Myocyte (in vitro differentiated cells): ENCODE measurements at regions not wholly inside any gene's neighbourhood (a gene's known extent, or its start where the extent isn't known, plus 50 kb on each side); places are given as distances from the start of the nearest gene placed in this dataset.
A peak's percentile ranks its signal among the peaks of the same experiment; 100 is the strongest.

Experiments
- DNase-seq: peaks from one replicate; pipeline ENCODE4 v3.0.0-alpha.2; 2012; ENCODE audit warnings: low read depth

GRCh38 chr3:99542767-99543518 lies 95.5 kb upstream of the COL8A1 start:
- no peak for DNase-seq

DNA sequence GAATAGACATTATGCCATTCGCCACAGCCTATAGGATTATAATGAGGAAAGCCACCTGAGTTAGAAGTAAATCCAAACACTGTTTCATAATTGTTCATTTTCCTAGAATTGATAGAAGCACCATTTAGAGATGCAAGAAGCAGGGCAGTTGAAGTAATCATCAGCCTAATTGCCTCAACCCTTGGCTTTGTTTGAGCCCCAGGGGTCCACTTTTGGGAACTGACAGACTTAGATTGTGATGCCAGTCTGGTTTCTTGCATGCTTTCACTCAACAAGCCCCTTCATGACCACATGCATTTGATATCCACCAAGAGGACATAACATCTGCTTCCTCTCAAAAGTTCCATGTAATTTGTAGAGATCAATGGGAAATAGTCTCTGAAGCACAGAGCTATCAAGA lies 97.2 kb upstream of the COL8A1 start:
- no peak for DNase-seq

- DNase-seq = peak; percentile 19
These were observed 101.0 kb upstream of the COL8A1 start for GRCh38 chr3:99537416-99537815.

GRCh38 chr3:99536555-99537314 lies 101.7 kb upstream of the COL8A1 start:
- DNase-seq = peak; percentile 26

GRCh38 chr3:99534951-99535704 lies 103.3 kb upstream of the COL8A1 start:
- DNase-seq = peak; percentile 17

GRCh38 chr3:99532246-99532645 lies 106.1 kb upstream of the COL8A1 start:
- peak; percentile 62 for DNase-seq

DNA sequence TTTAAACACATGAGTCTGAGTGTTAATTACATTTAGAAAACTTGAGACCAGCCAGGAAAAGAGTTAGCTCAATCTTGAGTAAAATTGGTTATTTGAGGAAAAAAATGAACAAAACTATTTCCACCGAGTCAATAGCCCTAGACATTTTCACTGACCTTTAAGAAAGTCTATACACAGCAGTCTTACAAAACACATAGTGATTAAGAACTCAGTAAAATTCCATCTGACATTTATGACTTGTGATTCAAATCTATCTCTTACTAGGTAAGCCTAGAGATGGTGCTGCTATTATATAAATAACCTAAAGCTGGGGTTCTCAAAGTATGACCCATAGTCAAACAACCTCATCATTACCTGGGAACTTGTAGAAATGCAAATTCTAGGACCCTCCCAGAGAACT lies 109.1 kb upstream of the COL8A1 start:
- no peak for DNase-seq

GRCh38 chr3:99526921-99527320 lies 111.5 kb upstream of the COL8A1 start:
- DNase-seq = no peak

DNA sequence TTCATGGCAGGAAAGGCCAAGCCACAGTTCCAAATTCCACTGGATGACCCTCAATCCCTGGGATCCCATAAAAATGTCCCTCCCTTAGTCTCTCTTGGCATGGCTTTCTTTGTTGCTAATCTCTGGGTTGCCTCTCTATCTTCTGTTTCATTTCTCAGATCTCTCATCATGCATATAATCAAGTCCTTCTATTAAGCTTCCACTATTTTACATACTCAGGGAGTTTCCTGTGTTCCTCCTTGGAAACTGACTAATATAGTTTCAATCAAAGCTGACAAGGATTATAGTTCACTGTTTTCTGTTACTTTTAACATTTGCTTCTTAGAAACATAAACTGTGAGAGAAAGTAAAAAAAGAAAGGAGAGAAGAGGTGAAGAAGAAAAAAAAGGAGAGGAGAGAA lies 113.8 kb upstream of the COL8A1 start:
- DNase-seq = no peak

GRCh38 chr3:99523431-99524127 lies 114.8 kb upstream of the COL8A1 start:
- DNase-seq = no peak

GRCh38 chr3:99522147-99522546 lies 116.2 kb upstream of the COL8A1 start:
- no peak for DNase-seq

- no peak for DNase-seq
These were observed 116.8 kb upstream of the COL8A1 start for GRCh38 chr3:99521551-99521950.

- no peak for DNase-seq
These were observed 117.9 kb upstream of the COL8A1 start for GRCh38 chr3:99520513-99520912.

- no peak for DNase-seq
These were observed 121.5 kb upstream of the COL8A1 start for GRCh38 chr3:99516936-99517335.

DNA sequence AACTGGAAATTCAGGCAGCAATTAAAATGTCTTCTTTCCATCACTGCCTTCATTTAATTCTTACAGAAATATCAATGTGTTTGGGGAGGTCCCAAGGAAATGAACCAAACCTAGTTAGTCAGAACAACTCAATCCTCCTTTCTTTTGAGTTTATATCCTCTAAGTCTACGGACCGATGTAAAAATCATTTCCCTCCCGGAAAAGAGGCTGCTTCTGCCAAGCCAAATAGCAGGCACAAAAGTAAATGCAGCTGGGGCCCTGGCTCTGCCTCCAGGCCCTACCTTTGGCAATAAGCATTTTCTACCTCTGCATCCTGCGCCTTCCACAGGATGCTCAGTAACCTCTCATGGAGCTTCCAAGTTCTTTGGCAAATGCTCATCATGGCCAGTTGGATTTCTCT lies 122.5 kb upstream of the COL8A1 start:
- no peak for DNase-seq

GRCh38 chr3:99509224-99509623 lies 129.2 kb upstream of the COL8A1 start:
- DNase-seq = peak; percentile 49

DNA sequence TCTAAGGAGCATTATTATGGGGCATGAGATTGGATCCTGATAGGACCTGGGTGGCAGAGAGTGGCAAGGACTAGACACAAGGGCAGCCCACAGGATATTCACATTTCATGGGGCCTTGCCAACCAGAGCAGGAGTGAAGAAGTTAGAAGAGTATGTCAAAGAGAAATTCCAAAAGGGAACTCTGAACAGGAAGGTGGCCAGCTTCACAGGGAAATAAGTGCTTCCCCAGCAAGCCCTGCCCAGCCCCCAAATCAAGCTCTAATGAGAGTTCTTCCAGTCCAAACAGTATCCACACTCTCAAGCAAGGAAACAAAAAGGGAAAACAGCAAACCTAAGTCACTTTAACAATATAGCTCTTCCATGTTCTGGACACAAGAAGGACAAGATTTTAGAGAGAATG lies 130.2 kb upstream of the COL8A1 start:
- DNase-seq = no peak

GRCh38 chr3:99505646-99506269 lies 132.6 kb upstream of the COL8A1 start:
- peak; percentile 83 for DNase-seq

GRCh38 chr3:99505200-99505599 lies 133.2 kb upstream of the COL8A1 start:
- peak; percentile 28 for DNase-seq

DNA sequence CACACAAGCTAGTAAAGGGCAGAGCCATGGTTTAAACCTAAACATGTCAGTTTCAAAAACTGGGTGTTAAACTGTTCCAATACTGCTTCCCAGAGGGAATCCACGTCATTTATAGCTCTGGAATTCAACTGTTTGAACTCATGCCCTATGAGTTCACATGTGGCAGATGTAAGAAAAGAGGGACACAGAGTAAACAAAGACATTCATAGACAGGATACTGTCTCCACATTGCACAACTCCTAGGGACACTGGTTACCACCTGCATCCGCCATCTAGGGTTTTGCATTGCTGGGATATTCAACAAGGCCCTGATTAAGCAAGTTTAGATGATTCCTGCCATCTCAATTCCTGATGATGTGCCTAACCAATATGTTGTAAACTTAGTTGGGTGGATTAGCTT lies 134.1 kb upstream of the COL8A1 start:
- DNase-seq = peak; percentile 26

GRCh38 chr3:99503350-99503749 lies 135.0 kb upstream of the COL8A1 start:
- no peak for DNase-seq
